HepG2 (cell line): ENCODE measurements at regions not wholly inside any gene's neighbourhood (a gene's known extent, or its start where the extent isn't known, plus 50 kb on each side); places are given as distances from the start of the nearest gene placed in this dataset.

Experiments
- ATAC-seq: fragments of 200-7000 bp; cut with Tn5 transposase; 3 replicates; pipeline ENCODE4 v1.9.1; 2020; ENCODE audit warnings: mild to moderate bottlenecking, moderate library complexity
- BruUV-seq: library from RNA; stranded (reverse); fragments of 400-500 nt; replicated peaks from 2 replicates; lab custom pipeline; 2021; lab: Mats Ljungman, UMichigan
- CTCF ChIA-PET: fragments of 300-600 bp; formaldehyde crosslinking; extraction: SDS; loops from one replicate; lab custom pipeline; 2021; ENCODE audit warnings: low total read pairs, inconsistent platforms, low intra/inter-chr PET ratio; lab: Yijun Ruan, JAX
- POLR2A ChIA-PET: fragments of 350-600 bp; sonication (Branson Sonifier 250); formaldehyde crosslinking; loops from one replicate; lab custom pipeline; 2020; ENCODE audit warnings: antibody characterized with exemption, inconsistent platforms; lab: Yijun Ruan, JAX
- DNase-seq: peaks from one replicate; pipeline ENCODE4 v3.0.0-alpha.2; 2015; ENCODE audit warnings: low spot score
- FAIRE-seq: peaks from 3 replicates; lab custom pipeline; 2011; peaks lifted over from hg19 to GRCh38; lab: Jason Lieb, UNC
- H2AFZ ChIP-seq: one replicate; pipeline ENCODE4 v1.6.1; 2011; ENCODE audit warnings: low read length, inconsistent platforms
- H3K27ac ChIP-seq: fragments of 300-600 bp; 3 replicates; pipeline ENCODE4 v1.8.0; 2011; ENCODE audit warnings: mixed run types, mild to moderate bottlenecking, mixed read lengths, low read length, inconsistent platforms; ENCODE audit not compliant: insufficient read depth; ENCODE audit errors: extremely low read length
- H3K27me3 ChIP-seq, 2 experiments: fragments of 200-600 bp in 1 of 2; 2 replicates in 1 of 2; 3 replicates in 1 of 2; pipeline versions ENCODE4 v1.6.0 to v1.8.0; 2011; ENCODE audit warnings: low read length in 2 of 2, mild to moderate bottlenecking in 2 of 2, moderate library complexity in 2 of 2, inconsistent platforms in 1 of 2; ENCODE audit not compliant: insufficient read depth in 2 of 2, control insufficient read depth in 1 of 2
- H3K36me3 ChIP-seq, 2 experiments: fragments of 200-600 bp in 1 of 2; replicated peaks in 1 of 2; 2 replicates in 1 of 2; 3 replicates in 1 of 2; pipeline versions ENCODE4 v1.5.1 to v1.8.0; 2011; ENCODE audit warnings: low read length in 2 of 2, inconsistent platforms in 1 of 2; ENCODE audit not compliant: insufficient read depth in 2 of 2, control insufficient read depth in 1 of 2
- H3K4me1 ChIP-seq: 2 replicates; pipeline ENCODE4 v1.5.1; 2012; ENCODE audit warnings: low read length, inconsistent platforms; ENCODE audit not compliant: insufficient read depth
- H3K4me2 ChIP-seq: 2 replicates; pipeline ENCODE4 v1.6.0; 2011; ENCODE audit warnings: low read depth, low read length, inconsistent platforms
- H3K4me3 ChIP-seq, 3 experiments: fragments of 200-600 bp in 1 of 3; sonication (generic), shearing (Covaris generic) in 1 of 3; replicated peaks in 1 of 3; 2 replicates each; pipeline ENCODE4 v1.5.1; 2011 to 2016; ENCODE audit warnings: low read length in 3 of 3, inconsistent platforms in 2 of 3, low read depth in 2 of 3, mild to moderate bottlenecking in 2 of 3, control low read depth in 1 of 3, mixed read lengths in 1 of 3; ENCODE audit not compliant: insufficient read depth in 1 of 3
- H3K79me2 ChIP-seq: one replicate; pipeline ENCODE4 v1.6.1; 2011; ENCODE audit warnings: low read length, inconsistent platforms; ENCODE audit not compliant: insufficient read depth
- H3K9ac ChIP-seq: 2 replicates; pipeline ENCODE4 v1.6.0; 2011; ENCODE audit warnings: mild to moderate bottlenecking, low read depth, low read length, inconsistent platforms; ENCODE audit not compliant: insufficient read depth
- H3K9me3 ChIP-seq: 2 replicates; pipeline ENCODE4 v1.5.1; 2012; ENCODE audit warnings: mild to moderate bottlenecking, low read length
- H4K20me1 ChIP-seq: 2 replicates; pipeline ENCODE4 v1.6.0; 2011; ENCODE audit warnings: inconsistent platforms, mild to moderate bottlenecking, low read length, moderate library complexity; ENCODE audit not compliant: insufficient read depth
- ATF7 ChIP-seq, 2 experiments: fragments of 450-650 bp in 1 of 2; sonication (generic) in 1 of 2; formaldehyde crosslinking in 1 of 2; IDR thresholded peaks; 2 replicates each; pipeline versions ENCODE4 v1.4.0 to v1.6.1; 2016 to 2020; ENCODE audit warnings: antibody characterized with exemption in 1 of 2, mild to moderate bottlenecking in 1 of 2, missing genetic modification reagents in 1 of 2
- CREB1 ChIP-seq, 2 experiments: fragments of 450-650 bp in 1 of 2; IDR thresholded peaks; 2 replicates each; pipeline ENCODE4 v1.6.1; 2016 to 2017; ENCODE audit warnings: control low read depth in 1 of 2, mild to moderate bottlenecking in 1 of 2, missing compliant biosample characterization in 1 of 2, missing genetic modification characterization in 1 of 2
- ELF3 ChIP-seq: IDR thresholded peaks from 2 replicates; pipeline ENCODE4 v1.6.1; 2016; ENCODE audit warnings: missing genetic modification reagents, missing compliant biosample characterization
- FOXJ3 ChIP-seq: sonication (generic); formaldehyde crosslinking; IDR thresholded peaks from 2 replicates; pipeline ENCODE4 v1.4.0; 2020; ENCODE audit warnings: missing genetic modification reagents, mild to moderate bottlenecking, borderline replicate concordance
- HOXA3 ChIP-seq: sonication (generic); formaldehyde crosslinking; IDR thresholded peaks from 2 replicates; pipeline ENCODE4 v1.5.0; 2020; ENCODE audit warnings: missing genetic modification reagents
- KAT8 ChIP-seq: IDR thresholded peaks from 2 replicates; pipeline ENCODE4 v1.6.1; 2016; ENCODE audit warnings: missing genetic modification reagents, missing compliant biosample characterization
- MAF1 ChIP-seq: sonication (generic); formaldehyde crosslinking; IDR thresholded peaks from 2 replicates; pipeline ENCODE4 v1.5.0; 2020; ENCODE audit warnings: missing genetic modification reagents, borderline replicate concordance
- NFIB ChIP-seq: sonication (generic); formaldehyde crosslinking; IDR thresholded peaks from 2 replicates; pipeline ENCODE4 v1.9.0; 2021; ENCODE audit warnings: missing genetic modification reagents, mild to moderate bottlenecking, borderline replicate concordance
- RNF2 ChIP-seq: fragments of 450-650 bp; conservative IDR thresholded peaks from 2 replicates; pipeline ENCODE4 v1.6.1; 2016; ENCODE audit warnings: low read depth
- SPEN ChIP-seq: sonication (generic); formaldehyde crosslinking; IDR thresholded peaks from 2 replicates; pipeline ENCODE4 v1.5.1; 2020; ENCODE audit warnings: low read depth, mild to moderate bottlenecking, missing genetic modification reagents
- TEAD2 ChIP-seq: sonication (generic); formaldehyde crosslinking; IDR thresholded peaks from 2 replicates; pipeline ENCODE4 v1.9.0; 2021; ENCODE audit warnings: missing genetic modification reagents
- TGIF2 ChIP-seq: IDR thresholded peaks from 2 replicates; pipeline ENCODE4 v1.6.1; 2016; ENCODE audit warnings: control low read depth, missing compliant biosample characterization
- USF2 ChIP-seq, 2 experiments: sonication (generic) in 1 of 2; formaldehyde crosslinking in 1 of 2; IDR thresholded peaks; 2 replicates each; pipeline versions ENCODE4 v1.5.1 to v1.6.1; 2011 to 2020; ENCODE audit warnings: borderline replicate concordance in 1 of 2, low read depth in 1 of 2, low read length in 1 of 2, mild to moderate bottlenecking in 1 of 2, missing genetic modification reagents in 1 of 2, moderate library complexity in 1 of 2
- ZNF282 ChIP-seq: fragments of 450-650 bp; IDR thresholded peaks from 2 replicates; pipeline ENCODE4 v1.6.1; 2018; ENCODE audit not compliant: partially characterized antibody
- ZNF788 ChIP-seq: sonication (generic); formaldehyde crosslinking; IDR thresholded peaks from 2 replicates; pipeline ENCODE4 v1.5.0; 2020; ENCODE audit warnings: mild to moderate bottlenecking, missing genetic modification reagents, borderline replicate concordance
- WGBS: methylation state at CpG from one replicate; pipeline ENCODE4 v1.1.6; 2017; ENCODE audit warnings: low lambda C conversion rate; 5-methylcytosine and 5-hydroxymethylcytosine counted together
- in situ Hi-C: cut with HindIII; loops from 2 replicates; pipeline ENCODE4 v1.10.0; 2017; ENCODE audit warnings: low pct_unique_long_range_greater_than_20kb; ENCODE audit not compliant: extremely low pct_ligation_motif_present
- intact Hi-C: fragments of 100-400 bp; cut with micrococcal nuclease; formaldehyde crosslinking; loops from one replicate; pipeline ENCODE4 v1.10.0; 2022; ENCODE audit not compliant: unreplicated experiment
- TF ChIP-seq, protein P1 (sequence below): sonication (generic); formaldehyde crosslinking; conservative IDR thresholded peaks from 2 replicates; pipeline ENCODE4 v1.8.0; 2022; ENCODE audit warnings: missing genetic modification reagents
- TF ChIP-seq, protein P2 (sequence below): sonication (generic); formaldehyde crosslinking; IDR thresholded peaks from 2 replicates; pipeline ENCODE4 v1.4.0; 2020; ENCODE audit warnings: mild to moderate bottlenecking, missing genetic modification reagents

DNA sequence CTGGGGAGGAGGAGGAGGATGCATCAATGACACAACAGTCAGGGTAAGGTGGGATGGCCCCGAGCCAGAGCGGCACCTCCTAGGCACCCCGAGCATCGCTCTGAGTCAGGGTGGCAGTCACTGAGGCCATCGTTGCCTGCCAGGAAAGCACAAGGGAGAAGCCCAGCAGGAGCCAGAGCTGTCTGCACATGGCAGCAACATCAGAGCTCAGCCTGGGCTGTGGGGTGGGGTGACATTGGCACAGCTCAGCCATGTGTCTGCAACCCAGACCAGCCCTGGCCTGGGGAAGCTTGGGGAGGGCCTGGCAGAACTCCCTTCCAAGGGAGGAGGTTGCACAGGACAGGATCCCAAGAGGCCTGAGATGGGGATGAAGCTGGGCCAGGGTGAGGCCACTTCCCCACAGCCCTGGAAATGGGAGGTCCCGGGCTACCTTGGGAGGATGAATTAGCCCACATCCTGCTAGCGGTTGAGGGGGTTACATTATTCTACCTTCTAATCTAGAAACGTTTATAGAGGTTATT, 255.6 kb downstream of the MAFB start (continued):
- TF ChIP-seq, protein P1, sequence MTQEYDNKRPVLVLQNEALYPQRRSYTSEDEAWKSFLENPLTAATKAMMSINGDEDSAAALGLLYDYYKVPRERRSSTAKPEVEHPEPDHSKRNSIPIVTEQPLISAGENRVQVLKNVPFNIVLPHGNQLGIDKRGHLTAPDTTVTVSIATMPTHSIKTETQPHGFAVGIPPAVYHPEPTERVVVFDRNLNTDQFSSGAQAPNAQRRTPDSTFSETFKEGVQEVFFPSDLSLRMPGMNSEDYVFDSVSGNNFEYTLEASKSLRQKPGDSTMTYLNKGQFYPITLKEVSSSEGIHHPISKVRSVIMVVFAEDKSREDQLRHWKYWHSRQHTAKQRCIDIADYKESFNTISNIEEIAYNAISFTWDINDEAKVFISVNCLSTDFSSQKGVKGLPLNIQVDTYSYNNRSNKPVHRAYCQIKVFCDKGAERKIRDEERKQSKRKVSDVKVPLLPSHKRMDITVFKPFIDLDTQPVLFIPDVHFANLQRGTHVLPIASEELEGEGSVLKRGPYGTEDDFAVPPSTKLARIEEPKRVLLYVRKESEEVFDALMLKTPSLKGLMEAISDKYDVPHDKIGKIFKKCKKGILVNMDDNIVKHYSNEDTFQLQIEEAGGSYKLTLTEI: no peak
- TF ChIP-seq, protein P2, sequence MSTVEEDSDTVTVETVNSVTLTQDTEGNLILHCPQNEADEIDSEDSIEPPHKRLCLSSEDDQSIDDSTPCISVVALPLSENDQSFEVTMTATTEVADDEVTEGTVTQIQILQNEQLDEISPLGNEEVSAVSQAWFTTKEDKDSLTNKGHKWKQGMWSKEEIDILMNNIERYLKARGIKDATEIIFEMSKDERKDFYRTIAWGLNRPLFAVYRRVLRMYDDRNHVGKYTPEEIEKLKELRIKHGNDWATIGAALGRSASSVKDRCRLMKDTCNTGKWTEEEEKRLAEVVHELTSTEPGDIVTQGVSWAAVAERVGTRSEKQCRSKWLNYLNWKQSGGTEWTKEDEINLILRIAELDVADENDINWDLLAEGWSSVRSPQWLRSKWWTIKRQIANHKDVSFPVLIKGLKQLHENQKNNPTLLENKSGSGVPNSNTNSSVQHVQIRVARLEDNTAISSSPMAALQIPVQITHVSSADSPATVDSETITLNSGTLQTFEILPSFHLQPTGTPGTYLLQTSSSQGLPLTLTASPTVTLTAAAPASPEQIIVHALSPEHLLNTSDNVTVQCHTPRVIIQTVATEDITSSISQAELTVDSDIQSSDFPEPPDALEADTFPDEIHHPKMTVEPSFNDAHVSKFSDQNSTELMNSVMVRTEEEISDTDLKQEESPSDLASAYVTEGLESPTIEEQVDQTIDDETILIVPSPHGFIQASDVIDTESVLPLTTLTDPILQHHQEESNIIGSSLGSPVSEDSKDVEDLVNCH (CRISPR knock-in tag): no peak

GRCh38 chr20:40431611-40432010, 257.4 kb downstream of the MAFB start:
- ChIA-PET CTCF (no interaction called here), POLR2A (no interaction called here)
- TF ChIP-seq ZNF788 (CRISPR knock-in tag) (no peak), KAT8 (CRISPR knock-in tag) (no peak), HOXA3 (CRISPR knock-in tag) (no peak), ATF7 (IDR thresholded peaks at IDR 0.05) (peak; percentile 42; the same call in 1 of the 2 replicates), ATF7 (CRISPR knock-in tag; IDR thresholded peaks at IDR 0.05) (no peak), ELF3 (CRISPR knock-in tag) (no peak), RNF2 (no peak), FOXJ3 (CRISPR knock-in tag) (no peak), USF2 (IDR thresholded peaks at IDR 0.05; ENCODE audit: low read depth, low read length) (no peak), USF2 (CRISPR knock-in tag; IDR thresholded peaks at IDR 0.05; ENCODE audit: borderline replicate concordance) (no peak), MAF1 (CRISPR knock-in tag) (no peak), ZNF282 (no peak), SPEN (no peak), NFIB (CRISPR knock-in tag) (no peak), TGIF2 (CRISPR knock-in tag) (no peak), TEAD2 (no peak), CREB1 (IDR thresholded peaks at IDR 0.05) (peak; percentile 12; the same call in 1 of the 2 replicates), CREB1 (CRISPR knock-in tag; IDR thresholded peaks at IDR 0.05) (no peak)
- Histone ChIP-seq H3K9ac (no peak overlapping the region), H3K27ac (no peak overlapping the region), H2AFZ (no peak overlapping the region), H3K79me2 (no peaks in the 10 kb centered on the region), H3K4me2 (no peak overlapping the region), H3K9me3 (peaks cover 4% of the 10 kb centered on the region; the same call in 1 of the 2 replicates), H4K20me1 (no peaks in the 10 kb centered on the region), H3K27me3 (no peaks in the 10 kb centered on the region), H3K4me3 (no peak overlapping the region), H3K4me1 (no peaks in the 10 kb centered on the region), H3K36me3 (no peaks in the 10 kb centered on the region)
- ATAC-seq (no peak), FAIRE-seq (no peak), DNase-seq (no peak)
- BruUV-seq: no TSS peak
- in situ Hi-C loops: no loop called here
- intact Hi-C loops: no loop called here
- 0% methylated on average over 3 of the region's 3 CpGs for WGBS
